ENCODE measurements at regions not wholly inside any gene's neighbourhood (a gene's known extent, or its start where the extent isn't known, plus 50 kb on each side); places are given as distances from the start of the nearest gene placed in this dataset.

- Histone ChIP-seq H3K4me3 (replicated peaks; ENCODE audit: insufficient read depth, low read length) (no peak overlapping the region), H3K27me3 (ENCODE audit: insufficient read depth, poor library complexity, severe bottlenecking) (no peaks in the 10 kb centered on the region), H3K27ac (replicated peaks) (no peak overlapping the region)
- DNase-seq (ENCODE audit: low read depth in 1 of 2, low spot score in 1 of 2): no peak
- TF ChIP-seq REST (IDR thresholded peaks at IDR 0.05; ENCODE audit: insufficient replicate concordance, low read depth) (no peak), POLR2AphosphoS5 (IDR thresholded peaks at IDR 0.05; ENCODE audit: low read depth) (no peak), SPI1 (IDR thresholded peaks at IDR 0.05; ENCODE audit: borderline replicate concordance, low read depth) (no peak), CTCF (IDR thresholded peaks at IDR 0.05; ENCODE audit: insufficient read depth, low read length) (no peak), GABPA (IDR thresholded peaks at IDR 0.05; ENCODE audit: low read depth) (no peak)
Measured at GRCh38 chr6:110044096-110044495, 66.0 kb downstream of the GPR6 start.

GRCh38 chr6:110044622-110045021 is 66.5 kb downstream of the GPR6 start:
- Histone ChIP-seq H3K4me3 (replicated peaks; ENCODE audit: insufficient read depth, low read length) (no peak overlapping the region), H3K27me3 (ENCODE audit: insufficient read depth, poor library complexity, severe bottlenecking) (no peaks in the 10 kb centered on the region), H3K27ac (replicated peaks) (no peak overlapping the region)
- no peak for TF ChIP-seq REST (IDR thresholded peaks at IDR 0.05; ENCODE audit: insufficient replicate concordance, low read depth)
- no peak for TF ChIP-seq GABPA (IDR thresholded peaks at IDR 0.05; ENCODE audit: low read depth)
- TF ChIP-seq POLR2AphosphoS5 (IDR thresholded peaks at IDR 0.05; ENCODE audit: low read depth): no peak
- TF ChIP-seq CTCF (IDR thresholded peaks at IDR 0.05; ENCODE audit: insufficient read depth, low read length): no peak
- no peak for TF ChIP-seq SPI1 (IDR thresholded peaks at IDR 0.05; ENCODE audit: borderline replicate concordance, low read depth)
- DNase-seq (ENCODE audit: low read depth in 1 of 2, low spot score in 1 of 2): no peak

GRCh38 chr6:110048221-110048875 is 70.2 kb downstream of the GPR6 start:
- Histone ChIP-seq H3K27ac (replicated peaks) (no peak overlapping the region), H3K27me3 (ENCODE audit: insufficient read depth, poor library complexity, severe bottlenecking) (no peaks in the 10 kb centered on the region), H3K4me3 (replicated peaks; ENCODE audit: insufficient read depth, low read length) (no peak overlapping the region)
- no peak for DNase-seq (ENCODE audit: low read depth in 1 of 2, low spot score in 1 of 2)
- TF ChIP-seq SPI1 (IDR thresholded peaks at IDR 0.05; ENCODE audit: borderline replicate concordance, low read depth): no peak
- TF ChIP-seq REST (IDR thresholded peaks at IDR 0.05; ENCODE audit: insufficient replicate concordance, low read depth): no peak
- TF ChIP-seq GABPA (IDR thresholded peaks at IDR 0.05; ENCODE audit: low read depth): no peak
- TF ChIP-seq CTCF (IDR thresholded peaks at IDR 0.05; ENCODE audit: insufficient read depth, low read length): no peak
- no peak for TF ChIP-seq POLR2AphosphoS5 (IDR thresholded peaks at IDR 0.05; ENCODE audit: low read depth)

All from HL-60 (cell line).